B cell (primary cell): ENCODE measurements at regions not wholly inside any gene's neighbourhood (a gene's known extent, or its start where the extent isn't known, plus 50 kb on each side); places are given as distances from the start of the nearest gene placed in this dataset.

Source experiments
- ATAC-seq: fragments of 200-7000 bp; cut with Tn5 transposase; one replicate; pipeline ENCODE4 v1.10.0; 2021; ENCODE audit warnings: low read depth, mild to moderate bottlenecking, moderate number of reproducible peaks, moderate library complexity
- CTCF ChIA-PET: fragments of 350-600 bp; sonication (Branson Sonifier 250); formaldehyde crosslinking; loops from one replicate; lab custom pipeline; 2021; ENCODE audit warnings: antibody characterized with exemption, inconsistent platforms; lab: Charles Lee
- POLR2A ChIA-PET: fragments of 350-600 bp; sonication (Branson Sonifier 250); formaldehyde crosslinking; loops from one replicate; lab custom pipeline; 2021; ENCODE audit warnings: antibody characterized with exemption; lab: Charles Lee
- DNase-seq: peaks from one replicate; pipeline ENCODE4 v3.0.0; 2013
- H2AFZ ChIP-seq: 2 replicates; pipeline ENCODE4 v1.6.1; 2012; ENCODE audit warnings: mild to moderate bottlenecking, low read depth, low read length; ENCODE audit not compliant: insufficient read depth, poor library complexity, severe bottlenecking
- H3K27ac ChIP-seq, 2 donors: 1 replicate in 1 of 2; 2 replicates in 1 of 2; pipeline ENCODE4 v1.5.1; 2012 to 2013; ENCODE audit warnings: low read length in 2 of 2, mild to moderate bottlenecking in 2 of 2, moderate library complexity in 1 of 2
- H3K27me3 ChIP-seq, 4 experiments: fragments of 200-600 bp in 1 of 4; sonication (generic) in 1 of 4; replicated peaks in 1 of 4; 1 replicate in 2 of 4; 2 replicates in 2 of 4; pipeline versions ENCODE4 v1.6.1 to v1.7.0; 2013 to 2016; ENCODE audit warnings: low read length in 3 of 4, mild to moderate bottlenecking in 2 of 4, mixed read lengths in 1 of 4, moderate library complexity in 1 of 4; ENCODE audit not compliant: insufficient read depth in 4 of 4, control insufficient read depth in 3 of 4; ENCODE audit errors: control extremely low read depth in 1 of 4
- H3K36me3 ChIP-seq, 2 experiments: replicated peaks in 1 of 2; 1 replicate in 1 of 2; 2 replicates in 1 of 2; pipeline versions ENCODE4 v1.6.1 to v1.7.1; 2013; ENCODE audit warnings: low read length in 1 of 2; ENCODE audit not compliant: insufficient read depth in 2 of 2, control insufficient read depth in 1 of 2; ENCODE audit errors: control extremely low read depth in 1 of 2, extremely low read depth in 1 of 2
- H3K4me1 ChIP-seq, 2 donors: fragments of 200-600 bp in 1 of 2; sonication (generic) in 1 of 2; 1 replicate in 1 of 2; 2 replicates in 1 of 2; pipeline versions ENCODE4 v1.5.1 to v1.6.1; 2013 to 2017; ENCODE audit warnings: low read length in 2 of 2; ENCODE audit not compliant: control insufficient read depth in 2 of 2, insufficient read depth in 2 of 2
- H3K4me2 ChIP-seq: replicated peaks from 2 replicates; pipeline ENCODE3; 2012; ENCODE audit warnings: mild to moderate bottlenecking, low read depth, low read length; ENCODE audit not compliant: poor library complexity, severe bottlenecking
- H3K4me3 ChIP-seq, 5 experiments: fragments of 200-600 bp in 1 of 5; sonication (generic) in 1 of 5; 1 replicate in 3 of 5; 2 replicates in 2 of 5; pipeline versions ENCODE4 v1.5.1 to v1.7.0; 2011 to 2016; ENCODE audit warnings: low read length in 4 of 5, mild to moderate bottlenecking in 4 of 5, low read depth in 2 of 5, control low read depth in 1 of 5, moderate library complexity in 1 of 5; ENCODE audit not compliant: insufficient read depth in 1 of 5; ENCODE audit errors: control extremely low read depth in 1 of 5, extremely low read depth in 1 of 5
- H3K79me2 ChIP-seq: fragments of 200-600 bp; sonication (generic); one replicate; pipeline ENCODE4 v1.6.0; 2016; ENCODE audit warnings: low read length; ENCODE audit not compliant: control insufficient read depth, insufficient read depth
- H3K9ac ChIP-seq: fragments of 200-600 bp; sonication (generic); 2 replicates; pipeline ENCODE4 v1.6.1; 2017; ENCODE audit warnings: mild to moderate bottlenecking, low read length, moderate library complexity
- H3K9me3 ChIP-seq, 3 donors: one replicate each; pipeline versions ENCODE4 v1.6.1 to v1.7.1; 2013; ENCODE audit warnings: low read length in 2 of 3; ENCODE audit not compliant: control insufficient read depth in 2 of 3, insufficient read depth in 1 of 3; ENCODE audit errors: control extremely low read depth in 1 of 3
- H4K20me1 ChIP-seq: 2 replicates; pipeline ENCODE4 v1.6.0; 2012; ENCODE audit warnings: mild to moderate bottlenecking, low read length; ENCODE audit not compliant: insufficient read depth, control insufficient read depth, poor library complexity, severe bottlenecking
- H3K27ac Mint-ChIP-seq: one replicate; pipeline ENCODE4 v1.8.0; 2021; ENCODE audit warnings: mixed read lengths
- H3K27me3 Mint-ChIP-seq: one replicate; pipeline ENCODE4 v1.8.0; 2021; ENCODE audit warnings: mixed read lengths
- H3K4me1 Mint-ChIP-seq: one replicate; pipeline ENCODE4 v1.8.0; 2021; ENCODE audit warnings: mixed read lengths
- H3K4me3 Mint-ChIP-seq: one replicate; pipeline ENCODE4 v1.8.0; 2021; ENCODE audit warnings: mixed read lengths
- H3K9me3 Mint-ChIP-seq: one replicate; pipeline ENCODE4 v1.8.0; 2022; ENCODE audit warnings: mixed read lengths; ENCODE audit not compliant: insufficient read depth
- CTCF ChIP-seq: fragments of 200-600 bp; IDR thresholded peaks from one replicate; pipeline ENCODE4 v1.8.0; 2022; ENCODE audit warnings: antibody characterized with exemption, mild to moderate bottlenecking
- EZH2 ChIP-seq: IDR thresholded peaks from 2 replicates; pipeline ENCODE4 v1.6.1; 2012; ENCODE audit warnings: borderline replicate concordance, low read depth, mild to moderate bottlenecking, moderate library complexity, low read length; ENCODE audit not compliant: insufficient read depth, poor library complexity, severe bottlenecking
- WGBS: methylation state at CpG from one replicate; pipeline ENCODE4 v1.1.5; 2013; ENCODE audit warnings: missing lambda C conversion rate; ENCODE audit not compliant: insufficient coverage; 5-methylcytosine and 5-hydroxymethylcytosine counted together
- intact Hi-C: fragments of 100-400 bp; cut with micrococcal nuclease; formaldehyde crosslinking; loops from one replicate; pipeline ENCODE4 v1.10.0; 2022

GRCh38 chr20:40416274-40416673, 272.8 kb downstream of the MAFB start:
- Histone ChIP-seq H2AFZ (no peak overlapping the region), H3K4me3 (no peak overlapping the region), H4K20me1 (no peaks in the 10 kb centered on the region), H3K79me2 (no peaks in the 10 kb centered on the region), H3K9ac (no peak overlapping the region), H3K36me3 (no peaks in the 10 kb centered on the region), H3K9me3 (peaks cover 0 to 4% (median 3%) of the 10 kb centered on the region in 3 donors), H3K4me2 (no peak overlapping the region), H3K4me1 (no peaks in the 10 kb centered on the region), H3K27me3 (no peaks in the 10 kb centered on the region), H3K27ac (no peak overlapping the region)
- peaks cover 7% of the 10 kb centered on the region for H3K27me3 Mint-ChIP-seq
- TF ChIP-seq CTCF (no peak), EZH2 (no peak)
- ATAC-seq = no peak
- H3K4me3 Mint-ChIP-seq = no peak overlapping the region
- no peak for DNase-seq
- ChIA-PET CTCF (no interaction called here), POLR2A (no interaction called here)
- H3K27ac Mint-ChIP-seq = no peak overlapping the region
- WGBS = no CpG with 5 or more reads among the region's 1 CpG
- H3K9me3 Mint-ChIP-seq = no peaks in the 10 kb centered on the region
- no peaks in the 10 kb centered on the region for H3K4me1 Mint-ChIP-seq
- intact Hi-C loops = no loop called here

DNA sequence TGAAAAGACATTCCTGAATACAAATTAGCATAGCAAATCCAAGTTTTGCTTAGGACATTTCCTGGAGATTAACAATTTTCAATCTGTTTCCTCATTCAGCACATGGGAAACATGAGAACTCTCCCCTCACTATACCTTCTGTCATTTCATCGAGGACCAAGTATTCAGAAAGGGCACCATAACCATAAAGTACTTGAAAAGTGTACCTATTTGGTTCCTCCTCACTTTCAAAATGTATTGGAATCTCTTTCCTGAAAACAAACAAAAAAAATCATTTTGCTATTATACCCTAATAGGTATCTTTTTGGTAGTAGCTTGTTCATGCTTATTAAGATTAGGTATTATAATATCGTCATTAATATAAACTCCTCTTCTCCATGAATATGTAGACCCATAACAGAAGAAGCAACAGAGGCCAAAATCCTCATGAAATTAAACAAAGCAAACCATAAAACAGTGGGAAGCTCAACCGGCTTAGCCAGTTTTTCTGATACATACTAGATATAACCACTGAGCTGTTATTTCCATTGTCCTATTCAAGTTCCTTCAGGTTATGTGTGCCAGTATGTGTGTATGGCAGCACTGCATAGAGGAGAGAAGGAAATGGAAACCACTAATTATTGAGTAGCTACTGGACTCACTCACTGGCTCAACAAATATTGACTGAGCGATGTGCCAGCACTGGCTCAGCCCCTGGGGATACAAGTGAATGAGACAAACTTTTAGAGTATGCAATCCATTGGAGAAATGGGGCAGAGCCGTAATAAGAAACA, 274.0 kb downstream of the MAFB start:
- H3K9me3 ChIP-seq = peaks cover 0 to 4% (median 3%) of the 10 kb centered on the region in 3 donors
- no peaks in the 10 kb centered on the region for H3K27me3 ChIP-seq
- ChIA-PET CTCF (interaction anchor here (1.2 kb wide), 1 partner anchor 9 kb away, joined by 3 read pairs; no protein-coding TSS in a partner anchor), POLR2A (no interaction called here)
- Mint-ChIP-seq H3K27me3 (peaks cover 16% of the 10 kb centered on the region), H3K9me3 (no peaks in the 10 kb centered on the region), H3K4me1 (no peaks in the 10 kb centered on the region), H3K27ac (no peak overlapping the region), H3K4me3 (no peak overlapping the region)
- H3K4me3 ChIP-seq = no peak overlapping the region
- no peak for ATAC-seq
- no peaks in the 10 kb centered on the region for H3K79me2 ChIP-seq
- intact Hi-C loops = no loop called here
- DNase-seq = no peak
- H3K4me1 ChIP-seq = no peaks in the 10 kb centered on the region
- no peak overlapping the region for H2AFZ ChIP-seq
- no peaks in the 10 kb centered on the region for H3K36me3 ChIP-seq
- no peak for TF ChIP-seq EZH2
- TF ChIP-seq CTCF = no peak
- H3K9ac ChIP-seq = no peak overlapping the region
- H4K20me1 ChIP-seq = no peaks in the 10 kb centered on the region
- no CpG with 5 or more reads among the region's 5 CpGs for WGBS
- no peak overlapping the region for H3K4me2 ChIP-seq
- H3K27ac ChIP-seq = no peak overlapping the region
